Endothelial cell of umbilical vein (primary cell): ENCODE measurements at regions not wholly inside any gene's neighbourhood (a gene's known extent, or its start where the extent isn't known, plus 50 kb on each side); places are given as distances from the start of the nearest gene placed in this dataset.

ENCODE experiments used
- BruUV-seq: library from RNA; stranded (reverse); fragments of 400-500 nt; replicated peaks from 2 replicates; lab custom pipeline; 2021; lab: Mats Ljungman, UMichigan
- CTCF ChIA-PET: fragments of 300-600, 350-600 bp; sonication (Branson Sonifier 250); formaldehyde crosslinking; loops from one replicate; lab custom pipeline; 2021; ENCODE audit warnings: antibody characterized with exemption, inconsistent platforms; lab: Charles Lee
- POLR2A ChIA-PET: fragments of 300-600, 350-600 bp; sonication (Branson Sonifier 250); formaldehyde crosslinking; loops from one replicate; lab custom pipeline; 2021; ENCODE audit warnings: antibody characterized with exemption, inconsistent platforms; lab: Charles Lee
- DNase-seq: peaks from one replicate; pipeline ENCODE4 v3.0.0-alpha.2; 2011; ENCODE audit warnings: low read depth, low spot score
- FAIRE-seq: peaks from 2 replicates; lab custom pipeline; 2011; peaks lifted over from hg19 to GRCh38; lab: Jason Lieb, UNC
- H2AFZ ChIP-seq: 2 replicates; pipeline ENCODE4 v1.6.0; 2012; ENCODE audit warnings: low read depth, low read length, control low read depth, inconsistent platforms
- H3K27ac ChIP-seq: 2 replicates; pipeline ENCODE4 v1.5.1; 2011; ENCODE audit warnings: low read depth, mild to moderate bottlenecking, control low read depth, low read length, moderate library complexity; ENCODE audit not compliant: insufficient read depth
- H3K27me3 ChIP-seq, 2 experiments: 2 replicates each; pipeline versions ENCODE4 v1.6.0 to v1.6.1; 2011; ENCODE audit warnings: low read length in 2 of 2, mixed read lengths in 1 of 2; ENCODE audit not compliant: control insufficient read depth in 2 of 2, insufficient read depth in 2 of 2
- H3K36me3 ChIP-seq, 2 experiments: 2 replicates in 1 of 2; 3 replicates in 1 of 2; pipeline ENCODE4 v1.5.1; 2011; ENCODE audit warnings: low read length in 2 of 2, mild to moderate bottlenecking in 1 of 2, moderate library complexity in 1 of 2; ENCODE audit not compliant: control insufficient read depth in 2 of 2, insufficient read depth in 2 of 2; ENCODE audit errors: extremely low read depth in 1 of 2
- H3K4me1 ChIP-seq: 3 replicates; pipeline ENCODE4 v1.5.1; 2011; ENCODE audit warnings: mild to moderate bottlenecking, low read length; ENCODE audit not compliant: control insufficient read depth, insufficient read depth; ENCODE audit errors: extremely low read depth
- H3K4me2 ChIP-seq: 2 replicates; pipeline ENCODE4 v1.6.1; 2011; ENCODE audit warnings: low read length, control low read depth, mixed read lengths; ENCODE audit not compliant: insufficient read depth
- H3K4me3 ChIP-seq, 3 experiments: fragments of 200-600 bp in 1 of 3; sonication (generic), shearing (Covaris generic) in 1 of 3; replicated peaks in 1 of 3; 2 replicates each; pipeline ENCODE4 v1.5.1; 2011 to 2016; ENCODE audit warnings: control low read depth in 3 of 3, low read length in 3 of 3, mild to moderate bottlenecking in 2 of 3, inconsistent platforms in 1 of 3, low read depth in 1 of 3, moderate library complexity in 1 of 3; ENCODE audit not compliant: insufficient read depth in 1 of 3
- H3K79me2 ChIP-seq: 2 replicates; pipeline ENCODE4 v1.6.0; 2012; ENCODE audit warnings: low read length, inconsistent platforms; ENCODE audit not compliant: control insufficient read depth, insufficient read depth
- H3K9ac ChIP-seq: replicated peaks from 2 replicates; pipeline ENCODE3; 2011; ENCODE audit warnings: low read length, control low read depth; ENCODE audit not compliant: insufficient read depth; ENCODE audit errors: extremely low read depth
- H3K9me1 ChIP-seq: replicated peaks from 3 replicates; pipeline ENCODE4 v1.6.0; 2011; ENCODE audit warnings: mild to moderate bottlenecking, low read length; ENCODE audit not compliant: control insufficient read depth, insufficient read depth; ENCODE audit errors: extremely low read depth
- H3K9me3 ChIP-seq: replicated peaks from 2 replicates; pipeline ENCODE4 v1.5.1; 2012; ENCODE audit warnings: low read length, inconsistent platforms; ENCODE audit not compliant: control insufficient read depth, insufficient read depth
- H4K20me1 ChIP-seq: replicated peaks from 2 replicates; pipeline ENCODE3; 2011; ENCODE audit warnings: mild to moderate bottlenecking, low read length; ENCODE audit not compliant: control insufficient read depth, insufficient read depth; ENCODE audit errors: extremely low read depth
- CTCF ChIP-seq, 2 donors: IDR thresholded peaks; 1 replicate in 1 of 2; 2 replicates in 1 of 2; pipeline ENCODE4 v1.5.1; 2011; ENCODE audit warnings: low read length in 2 of 2, mild to moderate bottlenecking in 2 of 2, moderate library complexity in 2 of 2, control low read depth in 1 of 2, inconsistent platforms in 1 of 2, low read depth in 1 of 2; ENCODE audit not compliant: insufficient read depth in 1 of 2; ENCODE audit errors: extremely low read depth in 1 of 2
- MAX ChIP-seq: IDR thresholded peaks from 2 replicates; pipeline ENCODE4 v1.6.1; 2011; ENCODE audit not compliant: insufficient read depth, insufficient read length
- dilution Hi-C: fragments of 300-500 bp; cut with MboI; formaldehyde crosslinking; loops from one replicate; pipeline ENCODE4 v1.15.0; 2019; ENCODE audit warnings: low sequenced_read_pairs; ENCODE audit not compliant: extremely low pct_ligation_motif_present
- intact Hi-C: fragments of 100-400 bp; cut with micrococcal nuclease; formaldehyde crosslinking; loops from one replicate; pipeline ENCODE4 v1.10.0; 2022

- dilution Hi-C loops = no loop called here
- Histone ChIP-seq H3K4me3 (no peak overlapping the region), H3K4me2 (no peak overlapping the region), H3K9me1 (no peaks in the 10 kb centered on the region), H3K27me3 (peaks cover 0 to 2% of the 10 kb centered on the region in 2 experiments), H2AFZ (peak overlapping the region; percentile 75), H3K79me2 (no peaks in the 10 kb centered on the region), H3K36me3 (no peaks in the 10 kb centered on the region), H3K27ac (no peak overlapping the region), H3K9ac (no peak overlapping the region), H3K4me1 (no peaks in the 10 kb centered on the region), H3K9me3 (no peaks in the 10 kb centered on the region), H4K20me1 (no peaks in the 10 kb centered on the region)
- BruUV-seq = no TSS peak
- POLR2A ChIA-PET = interaction anchor here (0.6 to 0.8 kb wide), 2 partner anchors 53 to 89 kb away, joined by 3 read pairs; no protein-coding TSS in a partner anchor
- CTCF ChIA-PET = interaction anchor here (0.5 to 3.3 kb wide), 66 partner anchors 8 to 509 kb away, joined by 3 to 117 read pairs (median 5); partner anchors contain the start of genes ARHGAP21, ENKUR, GPR158 and PRTFDC1
- TF ChIP-seq MAX = no peak
- peak; percentile 80 to 91 for TF ChIP-seq CTCF (IDR thresholded peaks at IDR 0.05; ENCODE audit: extremely low read depth in 1 of 2, insufficient read depth in 1 of 2, low read depth in 1 of 2, low read length in 2 of 2)
- DNase-seq (peak; percentile 93), FAIRE-seq (peak; percentile 97)
- intact Hi-C loops = loop anchor here (1.0 kb wide), 6 partner anchors 55 to 464 kb away; no protein-coding TSS in a partner anchor
These were observed 64.6 kb downstream of the THNSL1 start for GRCh38 chr10:25080880-25081581.
